Hematopoietic multipotent progenitor cell treated with erythropoietin and hydrocortisone succinate and interleukin-3 and kit ligand, for 15 days (in vitro differentiated cells): ENCODE measurements at regions not wholly inside any gene's neighbourhood (a gene's known extent, or its start where the extent isn't known, plus 50 kb on each side); places are given as distances from the start of the nearest gene placed in this dataset.

ENCODE experiments used
- DNase-seq: peaks from one replicate; pipeline ENCODE4 v3.0.0-alpha.2; 2015; ENCODE audit warnings: low spot score

- no peak for DNase-seq
These were observed 145.2 kb downstream of the DNAJB6 start for GRCh38 chr7:157482025-157482424.

DNA sequence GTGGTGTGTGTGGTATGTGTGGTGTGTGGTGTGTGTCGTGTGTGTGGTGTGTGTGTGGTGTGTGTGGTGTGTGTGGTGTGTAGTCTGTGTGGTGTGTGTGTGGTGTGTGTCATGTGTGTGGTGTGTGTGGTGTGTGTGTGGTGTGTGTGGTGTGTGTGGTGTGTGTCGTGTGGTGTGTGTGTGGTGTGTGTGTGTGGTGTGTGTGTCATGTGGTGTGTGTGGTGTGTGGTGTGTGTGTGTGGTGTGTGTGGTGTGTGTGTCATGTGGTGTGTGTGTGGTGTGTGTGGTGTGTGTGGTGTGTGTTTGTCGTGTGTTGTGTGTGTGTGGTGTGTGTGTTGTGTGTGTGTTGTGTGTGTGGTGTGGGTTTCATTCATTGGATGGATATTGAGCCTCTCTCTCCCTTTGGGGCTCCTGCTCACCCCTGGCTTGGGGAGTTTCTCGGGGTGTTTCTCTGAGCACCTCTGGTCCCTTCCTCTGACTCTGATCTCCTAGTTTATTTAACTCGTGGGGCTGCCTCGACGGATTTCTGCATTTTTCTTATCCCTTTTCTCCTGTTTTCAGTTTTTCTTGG is 145.8 kb downstream of the DNAJB6 start:
- no peak for DNase-seq

- no peak for DNase-seq
These were observed 146.7 kb downstream of the DNAJB6 start for GRCh38 chr7:157483515-157483914.

DNA sequence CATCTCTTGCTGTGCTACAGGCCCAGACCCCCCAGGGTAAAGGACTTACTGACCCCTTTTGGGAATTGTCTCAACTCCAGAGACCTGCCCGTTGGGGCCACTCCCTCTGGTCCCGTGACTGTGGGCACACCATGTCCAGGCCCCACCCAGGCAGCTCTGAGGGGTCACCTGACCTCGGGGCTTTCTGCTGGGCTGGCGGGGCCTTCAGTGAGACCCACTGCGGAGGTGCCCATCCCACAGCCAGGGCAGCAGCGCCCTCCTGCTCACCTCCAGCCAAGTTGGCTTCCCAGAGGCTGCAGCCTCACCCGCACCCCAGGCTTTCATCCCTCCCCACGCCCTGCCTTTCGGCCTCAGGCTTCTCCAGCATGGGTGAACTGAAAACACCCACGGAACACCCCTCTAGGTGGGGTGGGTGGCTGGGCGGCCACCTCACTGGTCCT is 147.2 kb downstream of the DNAJB6 start:
- no peak for DNase-seq

DNA sequence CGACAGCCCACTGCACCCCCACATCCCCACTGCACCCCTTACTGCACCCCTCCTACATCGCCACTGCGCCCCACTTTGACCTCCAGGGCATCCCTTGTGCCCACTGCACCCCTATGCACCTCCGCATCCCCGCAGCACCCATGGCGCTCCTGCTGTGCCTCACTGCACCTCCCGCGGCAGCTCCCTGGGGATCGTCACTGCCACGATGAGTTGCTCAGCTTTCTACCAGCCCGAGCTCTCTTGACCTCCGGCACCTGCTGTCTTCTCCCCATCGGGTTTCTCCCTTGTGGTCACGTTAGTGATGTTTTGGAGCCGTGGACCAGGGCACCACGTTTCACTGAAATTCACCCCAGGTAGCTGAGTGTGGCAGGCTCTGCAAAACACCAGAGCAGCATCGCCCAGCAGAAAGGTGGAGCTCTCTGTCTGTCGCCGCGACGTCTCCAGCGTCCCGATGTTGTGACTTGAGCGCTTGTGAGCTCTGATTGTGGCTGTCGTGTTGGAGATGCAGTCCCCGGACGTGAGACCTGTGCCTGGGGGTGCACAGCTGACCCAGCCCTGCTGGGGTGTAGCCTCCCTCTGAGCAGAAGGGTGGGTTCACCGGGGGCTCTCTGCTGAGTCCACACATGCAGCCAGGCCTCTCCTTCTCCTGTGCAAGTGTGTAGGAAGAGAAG is 147.7 kb downstream of the DNAJB6 start:
- DNase-seq = no peak

DNA sequence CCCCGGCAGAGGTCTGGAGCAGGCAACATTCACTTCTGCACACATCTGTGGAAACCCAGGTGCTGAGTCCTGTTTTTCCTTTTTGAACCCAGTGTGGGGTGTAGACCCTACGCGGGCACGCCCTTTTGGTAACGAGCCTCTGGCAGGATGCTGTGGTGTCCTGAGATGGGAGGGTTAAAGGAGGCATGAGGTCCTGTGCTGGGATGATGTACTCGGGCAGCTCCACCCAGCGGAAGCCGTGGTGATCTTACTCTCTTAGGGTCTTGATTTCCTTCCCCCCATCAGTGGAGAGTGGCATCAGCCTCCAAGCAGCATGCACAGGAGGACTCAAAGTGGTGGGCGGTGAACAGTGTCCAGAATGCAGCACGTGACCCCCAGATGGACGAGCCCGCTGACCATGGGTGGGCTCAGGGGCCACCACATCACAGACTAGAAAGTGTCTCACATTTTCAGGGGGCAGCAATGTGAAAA is 148.6 kb downstream of the DNAJB6 start:
- no peak for DNase-seq

DNA sequence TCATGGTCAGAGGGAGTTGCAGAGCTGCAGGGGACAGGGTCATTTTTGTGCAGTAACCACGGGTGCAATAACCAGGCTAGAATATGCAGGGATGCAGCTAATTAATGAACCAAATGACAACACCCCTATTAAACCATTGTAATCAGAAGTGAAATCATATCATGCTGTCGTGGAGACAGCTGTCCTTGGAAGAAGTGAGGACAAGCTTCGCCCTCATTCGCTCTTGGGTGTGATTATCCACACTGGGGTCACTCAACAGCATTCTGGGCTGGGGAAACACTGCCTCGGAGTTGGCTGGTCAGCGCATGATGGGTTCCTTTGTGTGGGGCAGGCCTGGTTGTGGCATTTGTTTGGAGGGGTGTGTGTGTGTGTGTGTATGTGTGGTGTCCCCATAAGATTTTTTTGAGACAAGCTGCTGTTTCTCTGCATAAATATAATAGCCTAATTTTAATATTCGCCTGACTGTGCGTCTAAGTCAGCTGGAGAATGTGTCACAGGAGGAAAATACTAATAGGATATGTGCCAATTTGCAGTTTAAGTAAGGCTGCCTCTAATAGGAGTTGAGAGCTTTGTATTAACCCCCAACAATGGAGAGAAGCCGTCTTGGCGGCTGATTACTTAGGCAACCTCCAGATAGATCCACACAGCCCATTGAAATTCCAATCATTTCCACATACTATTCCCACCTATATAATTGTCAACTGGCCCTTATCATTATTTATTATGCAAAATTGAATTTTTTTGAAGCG is 149.4 kb downstream of the DNAJB6 start:
- no peak for DNase-seq

- DNase-seq = no peak
These were observed 150.4 kb downstream of the DNAJB6 start for GRCh38 chr7:157487046-157487770.

DNA sequence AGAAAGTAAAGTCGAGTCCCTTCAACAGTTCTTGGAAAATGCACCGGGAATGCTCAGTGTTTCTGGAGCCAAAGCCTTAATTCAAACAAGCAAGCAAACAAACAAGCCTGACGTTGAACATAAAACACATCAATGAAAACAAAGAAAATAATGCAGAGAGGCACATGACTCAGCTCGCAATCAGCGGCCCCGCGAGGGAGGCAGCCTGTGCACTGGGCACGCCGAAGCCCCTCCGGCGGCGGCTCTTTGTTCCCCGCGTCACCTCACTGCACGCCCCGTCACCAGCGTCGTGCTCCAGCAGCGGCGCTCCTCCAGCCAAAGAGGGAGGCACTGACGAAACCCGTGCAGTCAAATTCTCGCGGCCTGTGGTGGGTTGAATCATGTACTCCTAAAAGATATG is 151.5 kb downstream of the DNAJB6 start:
- DNase-seq = no peak

DNA sequence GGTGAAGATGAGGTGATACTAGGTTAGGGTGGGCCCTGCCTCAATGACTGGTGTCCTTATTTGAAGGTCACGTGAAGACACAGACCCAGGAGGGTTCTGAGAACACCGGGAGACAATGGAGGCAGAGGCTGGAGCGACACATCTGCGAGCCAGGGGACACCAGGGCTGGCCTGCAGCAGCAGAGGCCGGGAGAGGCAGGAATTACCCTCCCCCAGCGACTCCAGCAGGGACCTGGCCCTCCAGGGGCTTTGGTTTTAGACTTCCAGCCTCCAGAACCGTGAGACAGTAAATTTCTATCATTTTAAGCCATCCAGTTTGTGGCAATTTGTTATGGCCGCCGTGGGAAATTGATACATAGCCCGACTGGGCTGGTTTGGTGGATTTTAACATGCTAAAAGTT is 152.2 kb downstream of the DNAJB6 start:
- no peak for DNase-seq
